ENCODE measurements at regions not wholly inside any gene's neighbourhood (a gene's known extent, or its start where the extent isn't known, plus 50 kb on each side); places are given as distances from the start of the nearest gene placed in this dataset.
"Not testable (repeated sequence)": the region's sequence is repeated elsewhere in the genome, so short reads cannot be mapped to it uniquely, and the experiment has no call there.

GRCh38 chr4:3880615-3881120 is 114.5 kb downstream of the ADRA2C start:
- H3K27ac ChIP-seq (ENCODE audit: insufficient read depth in 1 of 2, low read depth in 1 of 2, low read length in 2 of 2, poor library complexity in 1 of 2, severe bottlenecking in 2 of 2), result no peak overlapping the region
- WGBS (ENCODE audit: insufficient coverage), result 9% methylated on average over 16 of the region's 18 CpGs
- no peak overlapping the region for H3K4me3 ChIP-seq (ENCODE audit: control insufficient read depth in 1 of 7, extremely low read depth in 1 of 7, insufficient read depth in 4 of 7, low read depth in 2 of 7, low read length in 6 of 7)
- H3K9me3 ChIP-seq (ENCODE audit: control extremely low read depth in 1 of 5, control insufficient read depth in 4 of 5, insufficient read depth in 2 of 5, low read depth in 1 of 5, low read length in 4 of 5), result peaks cover 2 to 17% (median 6%) of the 10 kb centered on the region in 5 experiments
- DNase-seq, result peak; percentile 81 to 91 (median 91)
- H3K4me1 ChIP-seq (ENCODE audit: control extremely low read depth in 1 of 4, control insufficient read depth in 4 of 4, insufficient read depth in 4 of 4, low read length in 3 of 4), result peaks cover 0 to 20% (median 17%) of the 10 kb centered on the region in 4 experiments
- POLR2A ChIA-PET, result no interaction called here
- CTCF ChIA-PET, result interaction anchor here (0.6 to 2.9 kb wide), 13 partner anchors 10 to 687 kb away, joined by 3 to 12 read pairs (median 3); no protein-coding TSS in a partner anchor
- H3K27me3 ChIP-seq (replicated peaks in 2 of 5; ENCODE audit: control insufficient read depth in 4 of 5, insufficient read depth in 5 of 5, low read length in 4 of 5), result peaks cover 8 to 58% (median 15%) of the 10 kb centered on the region in 5 experiments
- H3K36me3 ChIP-seq (ENCODE audit: control insufficient read depth in 4 of 4, insufficient read depth in 4 of 4, low read length in 3 of 4), result no peaks in the 10 kb centered on the region

- CTCF ChIA-PET, result interaction anchor here (1.6 kb wide), 1 partner anchor 397 kb away, joined by 4 read pairs; no protein-coding TSS in a partner anchor
These were observed 116.2 kb downstream of the ADRA2C start for GRCh38 chr4:3882316-3882885.

GRCh38 chr4:3884261-3884660 is 118.1 kb downstream of the ADRA2C start:
- 80% methylated on average over 1 of the region's 5 CpGs for WGBS (ENCODE audit: insufficient coverage)
- POLR2A ChIA-PET; H3K9me3 ChIP-seq (ENCODE audit: control extremely low read depth in 1 of 5, control insufficient read depth in 4 of 5, insufficient read depth in 2 of 5, low read depth in 1 of 5, low read length in 4 of 5); H3K4me3 ChIP-seq (ENCODE audit: control insufficient read depth in 1 of 7, extremely low read depth in 1 of 7, insufficient read depth in 4 of 7, low read depth in 2 of 7, low read length in 6 of 7); H3K36me3 ChIP-seq (ENCODE audit: control insufficient read depth in 4 of 4, insufficient read depth in 4 of 4, low read length in 3 of 4); H3K27ac ChIP-seq (ENCODE audit: insufficient read depth in 1 of 2, low read depth in 1 of 2, low read length in 2 of 2, poor library complexity in 1 of 2, severe bottlenecking in 2 of 2); CTCF ChIA-PET; DNase-seq: not testable (repeated sequence)
- peaks cover 0 to 24% (median 1%) of the 10 kb centered on the region in 5 experiments for H3K27me3 ChIP-seq (replicated peaks in 2 of 5; ENCODE audit: control insufficient read depth in 4 of 5, insufficient read depth in 5 of 5, low read length in 4 of 5)
- H3K4me1 ChIP-seq (ENCODE audit: control extremely low read depth in 1 of 4, control insufficient read depth in 4 of 4, insufficient read depth in 4 of 4, low read length in 3 of 4), result peaks cover 0 to 13% (median 11%) of the 10 kb centered on the region in 4 experiments

More at GRCh38 chr4:3882316-3882885, 116.2 kb downstream of the ADRA2C start:
- Histone ChIP-seq H3K9me3 (ENCODE audit: control extremely low read depth in 1 of 5, control insufficient read depth in 4 of 5, insufficient read depth in 2 of 5, low read depth in 1 of 5, low read length in 4 of 5) (peaks cover 2 to 13% (median 5%) of the 10 kb centered on the region in 5 experiments), H3K27me3 (replicated peaks in 2 of 5; ENCODE audit: control insufficient read depth in 4 of 5, insufficient read depth in 5 of 5, low read length in 4 of 5) (peaks cover 6 to 42% (median 9%) of the 10 kb centered on the region in 5 experiments), H3K4me1 (ENCODE audit: control extremely low read depth in 1 of 4, control insufficient read depth in 4 of 4, insufficient read depth in 4 of 4, low read length in 3 of 4) (peaks cover 0 to 20% (median 17%) of the 10 kb centered on the region in 4 experiments)
- DNase-seq; H3K27ac ChIP-seq (ENCODE audit: insufficient read depth in 1 of 2, low read depth in 1 of 2, low read length in 2 of 2, poor library complexity in 1 of 2, severe bottlenecking in 2 of 2); H3K36me3 ChIP-seq (ENCODE audit: control insufficient read depth in 4 of 4, insufficient read depth in 4 of 4, low read length in 3 of 4); H3K4me3 ChIP-seq (ENCODE audit: control insufficient read depth in 1 of 7, extremely low read depth in 1 of 7, insufficient read depth in 4 of 7, low read depth in 2 of 7, low read length in 6 of 7); POLR2A ChIA-PET: not testable (repeated sequence)
- 80% methylated on average over 9 of the region's 12 CpGs for WGBS (ENCODE audit: insufficient coverage)

GRCh38 chr4:3893590-3893989 is 127.4 kb downstream of the ADRA2C start:
- H3K36me3 ChIP-seq (ENCODE audit: control insufficient read depth in 4 of 4, insufficient read depth in 4 of 4, low read length in 3 of 4); H3K27ac ChIP-seq (ENCODE audit: insufficient read depth in 1 of 2, low read depth in 1 of 2, low read length in 2 of 2, poor library complexity in 1 of 2, severe bottlenecking in 2 of 2); H3K4me1 ChIP-seq (ENCODE audit: control extremely low read depth in 1 of 4, control insufficient read depth in 4 of 4, insufficient read depth in 4 of 4, low read length in 3 of 4); H3K4me3 ChIP-seq (ENCODE audit: control insufficient read depth in 1 of 7, extremely low read depth in 1 of 7, insufficient read depth in 4 of 7, low read depth in 2 of 7, low read length in 6 of 7); POLR2A ChIA-PET; CTCF ChIA-PET; H3K9me3 ChIP-seq (ENCODE audit: control extremely low read depth in 1 of 5, control insufficient read depth in 4 of 5, insufficient read depth in 2 of 5, low read depth in 1 of 5, low read length in 4 of 5): not testable (repeated sequence)
- WGBS (ENCODE audit: insufficient coverage), result 10% methylated on average over 2 of the region's 8 CpGs
- peaks cover 0 to 10% (median 0%) of the 10 kb centered on the region in 5 experiments for H3K27me3 ChIP-seq (replicated peaks in 2 of 5; ENCODE audit: control insufficient read depth in 4 of 5, insufficient read depth in 5 of 5, low read length in 4 of 5)
- peak in 2 of 3 donors; percentile 33 to 53 for DNase-seq

- H3K27ac ChIP-seq (ENCODE audit: insufficient read depth in 1 of 2, low read depth in 1 of 2, low read length in 2 of 2, poor library complexity in 1 of 2, severe bottlenecking in 2 of 2); CTCF ChIA-PET; H3K9me3 ChIP-seq (ENCODE audit: control extremely low read depth in 1 of 5, control insufficient read depth in 4 of 5, insufficient read depth in 2 of 5, low read depth in 1 of 5, low read length in 4 of 5); POLR2A ChIA-PET; H3K36me3 ChIP-seq (ENCODE audit: control insufficient read depth in 4 of 4, insufficient read depth in 4 of 4, low read length in 3 of 4); H3K4me1 ChIP-seq (ENCODE audit: control extremely low read depth in 1 of 4, control insufficient read depth in 4 of 4, insufficient read depth in 4 of 4, low read length in 3 of 4); H3K4me3 ChIP-seq (ENCODE audit: control insufficient read depth in 1 of 7, extremely low read depth in 1 of 7, insufficient read depth in 4 of 7, low read depth in 2 of 7, low read length in 6 of 7); DNase-seq: not testable (repeated sequence)
- peaks cover 0 to 10% (median 0%) of the 10 kb centered on the region in 5 experiments for H3K27me3 ChIP-seq (replicated peaks in 2 of 5; ENCODE audit: control insufficient read depth in 4 of 5, insufficient read depth in 5 of 5, low read length in 4 of 5)
- 97% methylated on average over 10 of the region's 20 CpGs for WGBS (ENCODE audit: insufficient coverage)
These were observed 128.1 kb downstream of the ADRA2C start for GRCh38 chr4:3894086-3894959.

- H3K4me1 ChIP-seq (ENCODE audit: control extremely low read depth in 1 of 4, control insufficient read depth in 4 of 4, insufficient read depth in 4 of 4, low read length in 3 of 4), result no peaks in the 10 kb centered on the region
- H3K4me3 ChIP-seq (ENCODE audit: control insufficient read depth in 1 of 7, extremely low read depth in 1 of 7, insufficient read depth in 4 of 7, low read depth in 2 of 7, low read length in 6 of 7), result no peak overlapping the region
- H3K27me3 ChIP-seq (replicated peaks in 2 of 5; ENCODE audit: control insufficient read depth in 4 of 5, insufficient read depth in 5 of 5, low read length in 4 of 5), result peaks cover 0 to 10% (median 2%) of the 10 kb centered on the region in 5 experiments
- H3K27ac ChIP-seq (ENCODE audit: insufficient read depth in 1 of 2, low read depth in 1 of 2, low read length in 2 of 2, poor library complexity in 1 of 2, severe bottlenecking in 2 of 2), result no peak overlapping the region
- ChIA-PET POLR2A (no interaction called here), CTCF (no interaction called here)
- 85% methylated on average over 6 of the region's 6 CpGs for WGBS (ENCODE audit: insufficient coverage)
- no peaks in the 10 kb centered on the region for H3K36me3 ChIP-seq (ENCODE audit: control insufficient read depth in 4 of 4, insufficient read depth in 4 of 4, low read length in 3 of 4)
- no peak for DNase-seq
- H3K9me3 ChIP-seq (ENCODE audit: control extremely low read depth in 1 of 5, control insufficient read depth in 4 of 5, insufficient read depth in 2 of 5, low read depth in 1 of 5, low read length in 4 of 5), result no peaks in the 10 kb centered on the region
These were observed 130.3 kb downstream of the ADRA2C start for GRCh38 chr4:3896441-3896840.
